ENCODE measurements at regions not wholly inside any gene's neighbourhood (a gene's known extent, or its start where the extent isn't known, plus 50 kb on each side); places are given as distances from the start of the nearest gene placed in this dataset.

DNA sequence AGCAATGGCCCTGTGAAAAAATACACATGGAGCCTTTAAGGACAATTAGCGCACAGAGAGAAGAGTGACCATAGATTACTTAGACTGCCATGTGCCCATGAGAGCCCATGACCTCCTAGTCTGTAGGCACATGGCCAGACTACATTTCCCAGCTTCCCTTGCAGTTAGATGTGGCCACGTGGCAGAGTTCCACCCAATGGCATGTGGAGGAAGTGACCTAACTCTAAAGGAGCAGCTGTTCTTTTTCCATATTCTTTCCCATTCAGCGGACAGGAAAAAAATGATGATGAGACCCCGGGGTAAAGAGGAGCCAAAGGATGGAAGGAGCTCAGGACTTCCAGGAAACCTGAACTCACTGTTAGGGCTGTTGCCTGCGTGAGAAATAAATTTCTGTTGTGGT, 116.6 kb downstream of the CBLN4 start:
- H2BK5ac ChIP-seq (ENCODE audit: insufficient read length, low read length), result no peak overlapping the region
- TF ChIP-seq, protein P1, sequence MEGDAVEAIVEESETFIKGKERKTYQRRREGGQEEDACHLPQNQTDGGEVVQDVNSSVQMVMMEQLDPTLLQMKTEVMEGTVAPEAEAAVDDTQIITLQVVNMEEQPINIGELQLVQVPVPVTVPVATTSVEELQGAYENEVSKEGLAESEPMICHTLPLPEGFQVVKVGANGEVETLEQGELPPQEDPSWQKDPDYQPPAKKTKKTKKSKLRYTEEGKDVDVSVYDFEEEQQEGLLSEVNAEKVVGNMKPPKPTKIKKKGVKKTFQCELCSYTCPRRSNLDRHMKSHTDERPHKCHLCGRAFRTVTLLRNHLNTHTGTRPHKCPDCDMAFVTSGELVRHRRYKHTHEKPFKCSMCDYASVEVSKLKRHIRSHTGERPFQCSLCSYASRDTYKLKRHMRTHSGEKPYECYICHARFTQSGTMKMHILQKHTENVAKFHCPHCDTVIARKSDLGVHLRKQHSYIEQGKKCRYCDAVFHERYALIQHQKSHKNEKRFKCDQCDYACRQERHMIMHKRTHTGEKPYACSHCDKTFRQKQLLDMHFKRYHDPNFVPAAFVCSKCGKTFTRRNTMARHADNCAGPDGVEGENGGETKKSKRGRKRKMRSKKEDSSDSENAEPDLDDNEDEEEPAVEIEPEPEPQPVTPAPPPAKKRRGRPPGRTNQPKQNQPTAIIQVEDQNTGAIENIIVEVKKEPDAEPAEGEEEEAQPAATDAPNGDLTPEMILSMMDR (conservative IDR thresholded peaks at IDR 0.05), result no peak
- H3K27ac ChIP-seq (ENCODE audit: insufficient read length, low read depth, low read length), result no peak overlapping the region
- no CpG with 5 or more reads among the region's 5 CpGs for WGBS (ENCODE audit: extremely low coverage, insufficient read length, low lambda C conversion rate)
- H4K20me1 ChIP-seq (ENCODE audit: control insufficient read depth, insufficient read depth, insufficient read length), result no peaks in the 10 kb centered on the region
- H3K9me3 Mint-ChIP-seq, result peaks cover 80 to 88% of the 10 kb centered on the region in 2 experiments
- H3K36me3 Mint-ChIP-seq (ENCODE audit: insufficient read depth in 1 of 3, low read depth in 3 of 3), result peaks cover 5 to 32% (median 6%) of the 10 kb centered on the region in 3 experiments; a peak in 5 of 7 replicates
- H4K8ac ChIP-seq (replicated peaks; ENCODE audit: insufficient read length, low read depth, low read length), result no peak overlapping the region
- no peaks in the 10 kb centered on the region for H3K23me2 ChIP-seq (ENCODE audit: insufficient read length, low read depth, low read length, poor library complexity, severe bottlenecking)
- no peak overlapping the region for H2BK15ac ChIP-seq (ENCODE audit: low read depth, low read length)
- DNase-seq, result no peak
- H4K5ac ChIP-seq (ENCODE audit: insufficient read length, low read depth, low read length), result no peak overlapping the region
- H3K27ac Mint-ChIP-seq, result no peak overlapping the region
- H3K79me2 ChIP-seq (ENCODE audit: insufficient read depth, low read length), result no peaks in the 10 kb centered on the region
- no peak overlapping the region for H2AK5ac ChIP-seq (ENCODE audit: insufficient read length, low read length)
- H3K23ac ChIP-seq (ENCODE audit: insufficient read length, low read depth, low read length), result no peak overlapping the region
- no peak overlapping the region for H3K18ac ChIP-seq (ENCODE audit: insufficient read length, low read depth, low read length)
- H3K79me1 ChIP-seq (ENCODE audit: insufficient read depth, low read depth, low read length, poor library complexity, severe bottlenecking), result no peaks in the 10 kb centered on the region
- no peak overlapping the region for H3K4me2 ChIP-seq (ENCODE audit: insufficient read depth, insufficient read length, low read length)
- H3K27me3 ChIP-seq (ENCODE audit: insufficient read depth, low read length), result no peaks in the 10 kb centered on the region
- H2BK12ac ChIP-seq (ENCODE audit: insufficient read length, low read depth, low read length), result no peak overlapping the region
- no peaks in the 10 kb centered on the region for H3K4me1 ChIP-seq (ENCODE audit: insufficient read depth, low read length)
- no peak overlapping the region for H3K4me3 Mint-ChIP-seq
- H3K4ac ChIP-seq (ENCODE audit: low read depth, low read length), result no peak overlapping the region
- no peak overlapping the region for H3T11ph ChIP-seq (ENCODE audit: low read length)
- no peak overlapping the region for H2BK20ac ChIP-seq (ENCODE audit: low read depth, low read length, poor library complexity, severe bottlenecking)
- H2AFZ ChIP-seq (ENCODE audit: low read length), result no peak overlapping the region
- no peaks in the 10 kb centered on the region for H3K4me1 Mint-ChIP-seq
- peaks cover 3% of the 10 kb centered on the region; the same call in 1 of the 2 replicates for H3K27me3 Mint-ChIP-seq (ENCODE audit: low read depth)
- no peak overlapping the region for H3K9ac ChIP-seq (ENCODE audit: extremely low read depth, insufficient read length, low read length)
- no peak overlapping the region for H3K14ac ChIP-seq (ENCODE audit: insufficient read depth, low read length)
- H3K9me3 ChIP-seq (ENCODE audit: control insufficient read depth, low read depth, low read length), result peaks cover 51% of the 10 kb centered on the region
- no peak overlapping the region for H2BK120ac ChIP-seq (ENCODE audit: low read depth, low read length, poor library complexity, severe bottlenecking)
- H4K91ac ChIP-seq (ENCODE audit: insufficient read length, low read depth, low read length), result no peak overlapping the region
- H3K56ac ChIP-seq (ENCODE audit: insufficient read length, low read depth, low read length), result no peak overlapping the region

Data from H9 (cell line).